Right lobe of liver (tissue), 6 donors: ENCODE measurements at regions not wholly inside any gene's neighbourhood (a gene's known extent, or its start where the extent isn't known, plus 50 kb on each side); places are given as distances from the start of the nearest gene placed in this dataset.

Source experiments
- ATAC-seq, 4 donors: fragments of 200-7000 bp; cut with Tn5 transposase; one replicate each; pipeline ENCODE4 v1.9.1; 2020; ENCODE audit warnings: mild to moderate bottlenecking in 4 of 4, moderate library complexity in 4 of 4
- DNase-seq, 3 donors: peaks; one replicate each; pipeline ENCODE4 v3.0.0-alpha.2; 2020
- H3K27ac ChIP-seq, 3 donors: fragments of 200-600 bp; one replicate each; pipeline ENCODE4 v1.8.0; 2022
- H3K27me3 ChIP-seq, 2 donors: fragments of 200-600 bp; one replicate each; pipeline ENCODE4 v1.8.0; 2022
- H3K36me3 ChIP-seq, 4 donors: fragments of 200-600 bp; sonication (generic) in 1 of 4; one replicate each; pipeline versions ENCODE4 v1.5.1 to v1.8.0; 2017 to 2022; ENCODE audit warnings: control low read depth in 1 of 4
- H3K4me1 ChIP-seq, 4 donors: fragments of 200-600 bp; sonication (generic) in 1 of 4; one replicate each; pipeline versions ENCODE4 v1.5.1 to v1.8.0; 2017 to 2022; ENCODE audit warnings: control low read depth in 1 of 4
- H3K4me3 ChIP-seq, 3 donors: fragments of 200-600 bp; one replicate each; pipeline ENCODE4 v1.8.0; 2022
- H3K9me3 ChIP-seq, 4 donors: fragments of 200-600 bp; sonication (generic) in 1 of 4; one replicate each; pipeline versions ENCODE4 v1.5.1 to v1.8.0; 2017 to 2022; ENCODE audit warnings: control low read depth in 1 of 4
- CTCF ChIP-seq, 4 donors: fragments of 200-600 bp in 3 of 4; fragments of 450-650 bp in 1 of 4; IDR thresholded peaks; one replicate each; pipeline versions ENCODE4 v1.5.1 to v1.8.0; 2016 to 2022; ENCODE audit warnings: antibody characterized with exemption in 4 of 4, mild to moderate bottlenecking in 2 of 4
- POLR2A ChIP-seq: fragments of 450-650 bp; IDR thresholded peaks from one replicate; pipeline ENCODE4 v1.6.1; 2017; ENCODE audit warnings: antibody characterized with exemption, mild to moderate bottlenecking
- WGBS: methylation state at CpG from one replicate; pipeline ENCODE4 v1.1.6; 2018; ENCODE audit warnings: low coverage, low lambda C conversion rate; ENCODE audit not compliant: insufficient coverage; ENCODE audit errors: missing lambda C conversion rate; 5-methylcytosine and 5-hydroxymethylcytosine counted together
- intact Hi-C, 2 donors: fragments of 100-400 bp; cut with DNase I; formaldehyde crosslinking; loops; one replicate each; pipeline versions ENCODE4 v1.11.2 to v1.14.1; 2022
- donor health status: DM: no; HTN: yes; CAD: no.
- donor health status: DM: no; HTN: no; CAD: no.
- donor health status: DM: no; HTN: no; CAD: no.
- donor health status: DM: no; HTN: yes; CAD: no.
- donor health status: DM: no; HTN: yes; CAD: no.

DNA sequence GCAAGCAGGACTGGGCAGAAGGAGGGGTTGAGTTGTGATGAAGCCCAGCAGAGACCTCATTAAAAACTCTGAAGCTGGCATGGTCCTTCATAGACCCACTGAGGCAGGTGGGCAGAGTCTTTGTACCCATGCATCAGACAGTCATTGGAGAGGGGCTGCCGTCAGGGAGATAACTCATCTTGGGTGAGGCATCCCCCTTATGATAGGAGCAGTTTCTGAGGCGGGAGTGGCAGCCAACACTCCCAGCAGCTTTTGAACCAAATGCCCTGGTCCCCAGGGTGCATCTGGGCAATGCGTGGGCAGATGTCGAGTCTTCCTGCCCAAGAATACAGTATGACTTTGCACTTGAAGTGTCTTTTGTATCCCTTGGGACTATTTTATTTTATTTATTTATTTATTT is 68.1 kb downstream of the HTR5A start:
- DNase-seq (no peak), ATAC-seq (no peak)
- no peaks in the 10 kb centered on the region for H3K9me3 ChIP-seq
- no peaks in the 10 kb centered on the region for H3K4me1 ChIP-seq
- H3K36me3 ChIP-seq, result no peaks in the 10 kb centered on the region
- no peak overlapping the region for H3K4me3 ChIP-seq
- no peak overlapping the region for H3K27ac ChIP-seq
- 66% methylated on average over 4 of the region's 4 CpGs for WGBS
- no peaks in the 10 kb centered on the region for H3K27me3 ChIP-seq
- intact Hi-C loops, result no loop called here
- TF ChIP-seq POLR2A (no peak), CTCF (IDR thresholded peaks at IDR 0.05) (no peak)

GRCh38 chr7:155141562-155141961 is 71.4 kb downstream of the HTR5A start:
- no peaks in the 10 kb centered on the region for H3K36me3 ChIP-seq
- intact Hi-C loops, result no loop called here

GRCh38 chr7:155143381-155143780 is 73.3 kb downstream of the HTR5A start:
- ATAC-seq (no peak), DNase-seq (no peak)
- intact Hi-C loops, result no loop called here
- TF ChIP-seq CTCF (IDR thresholded peaks at IDR 0.05) (no peak), POLR2A (no peak)
- H3K27ac ChIP-seq, result no peak overlapping the region
- H3K36me3 ChIP-seq, result no peaks in the 10 kb centered on the region
- no peaks in the 10 kb centered on the region for H3K4me1 ChIP-seq
- H3K9me3 ChIP-seq, result no peaks in the 10 kb centered on the region
- no peak overlapping the region for H3K4me3 ChIP-seq
- 50% methylated on average over 9 of the region's 9 CpGs for WGBS
- no peaks in the 10 kb centered on the region for H3K27me3 ChIP-seq

More at GRCh38 chr7:155141562-155141961, 71.4 kb downstream of the HTR5A start:
- Histone ChIP-seq H3K27me3 (no peaks in the 10 kb centered on the region), H3K27ac (no peak overlapping the region), H3K4me1 (no peaks in the 10 kb centered on the region), H3K9me3 (no peaks in the 10 kb centered on the region), H3K4me3 (no peak overlapping the region)
- no peak for DNase-seq
- TF ChIP-seq POLR2A, result no peak
- TF ChIP-seq CTCF (IDR thresholded peaks at IDR 0.05), result no peak
- 10% methylated on average over 2 of the region's 5 CpGs for WGBS
- no peak for ATAC-seq

- H3K9me3 ChIP-seq, result no peaks in the 10 kb centered on the region
- no peak for TF ChIP-seq POLR2A
- no peak for TF ChIP-seq CTCF (IDR thresholded peaks at IDR 0.05)
- intact Hi-C loops, result no loop called here
- H3K27ac ChIP-seq, result no peak overlapping the region
- H3K27me3 ChIP-seq, result no peaks in the 10 kb centered on the region
- ATAC-seq (no peak), DNase-seq (no peak)
- 37% methylated on average over 2 of the region's 6 CpGs for WGBS
- H3K4me1 ChIP-seq, result no peaks in the 10 kb centered on the region
- no peaks in the 10 kb centered on the region for H3K36me3 ChIP-seq
- H3K4me3 ChIP-seq, result no peak overlapping the region
These were observed 74.2 kb downstream of the HTR5A start for GRCh38 chr7:155144371-155144770.
